NCI-H82 treated with DMSO at 0.1 percent for 48 hours (cell line): ENCODE measurements at regions not wholly inside any gene's neighbourhood (a gene's known extent, or its start where the extent isn't known, plus 50 kb on each side); places are given as distances from the start of the nearest gene placed in this dataset.
"Not testable (repeated sequence)": the region's sequence is repeated elsewhere in the genome, so short reads cannot be mapped to it uniquely, and the experiment has no call there.

ENCODE experiments used
- DNase-seq: peaks from one replicate; lab custom pipeline; 2025; ENCODE audit not compliant: unreplicated experiment; lab: John Stamatoyannopoulos, UW

- no peak for DNase-seq
Measured at GRCh38 chr5:162603443-162604070, 536.0 kb downstream of the GABRG2 start.

- DNase-seq = no peak
Measured at GRCh38 chr5:162607879-162608278, 540.3 kb downstream of the GABRG2 start.

- DNase-seq = not testable (repeated sequence)
Measured at GRCh38 chr5:162621726-162622263, 554.2 kb downstream of the GABRG2 start.

DNA sequence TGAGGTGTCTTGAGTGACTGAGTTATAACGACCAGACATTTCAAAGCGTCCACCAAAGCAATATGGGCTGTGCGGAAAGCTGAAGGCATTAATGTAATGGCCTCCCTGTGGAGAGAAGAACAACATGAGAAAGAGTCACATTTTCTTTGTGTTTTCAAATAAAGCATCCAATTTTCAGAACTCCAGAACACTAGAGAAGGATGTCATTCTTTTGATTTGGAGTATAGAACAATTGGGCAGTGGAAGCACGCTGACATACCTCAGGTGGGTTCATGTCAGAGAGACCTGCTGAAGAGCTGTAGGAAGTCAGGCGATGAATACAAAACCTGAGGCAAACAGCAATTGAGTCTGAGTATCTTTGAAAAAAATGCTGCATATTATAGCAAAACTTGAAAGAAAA lies 556.5 kb downstream of the GABRG2 start:
- DNase-seq = no peak

DNA sequence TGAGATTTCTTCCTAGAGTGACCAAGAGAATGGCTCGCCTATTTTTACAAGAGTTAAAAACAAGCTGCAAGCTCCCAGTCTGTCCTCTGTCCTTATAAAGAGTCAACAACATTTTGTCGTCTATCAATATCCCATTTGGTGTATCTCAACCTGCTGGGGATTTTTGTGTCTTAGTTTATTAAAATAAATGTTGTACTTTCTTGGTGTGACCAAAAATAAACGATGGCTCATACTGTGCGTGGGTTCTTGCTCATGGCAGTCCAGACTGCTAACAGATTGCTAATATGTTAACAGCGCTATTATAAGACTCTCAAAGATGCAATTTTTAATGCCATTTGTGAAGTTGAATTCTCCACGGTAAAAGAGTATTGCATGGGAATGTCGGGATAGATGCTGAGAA lies 569.9 kb downstream of the GABRG2 start:
- no peak for DNase-seq

GRCh38 chr5:162638849-162639248 lies 571.3 kb downstream of the GABRG2 start:
- DNase-seq = no peak

DNA sequence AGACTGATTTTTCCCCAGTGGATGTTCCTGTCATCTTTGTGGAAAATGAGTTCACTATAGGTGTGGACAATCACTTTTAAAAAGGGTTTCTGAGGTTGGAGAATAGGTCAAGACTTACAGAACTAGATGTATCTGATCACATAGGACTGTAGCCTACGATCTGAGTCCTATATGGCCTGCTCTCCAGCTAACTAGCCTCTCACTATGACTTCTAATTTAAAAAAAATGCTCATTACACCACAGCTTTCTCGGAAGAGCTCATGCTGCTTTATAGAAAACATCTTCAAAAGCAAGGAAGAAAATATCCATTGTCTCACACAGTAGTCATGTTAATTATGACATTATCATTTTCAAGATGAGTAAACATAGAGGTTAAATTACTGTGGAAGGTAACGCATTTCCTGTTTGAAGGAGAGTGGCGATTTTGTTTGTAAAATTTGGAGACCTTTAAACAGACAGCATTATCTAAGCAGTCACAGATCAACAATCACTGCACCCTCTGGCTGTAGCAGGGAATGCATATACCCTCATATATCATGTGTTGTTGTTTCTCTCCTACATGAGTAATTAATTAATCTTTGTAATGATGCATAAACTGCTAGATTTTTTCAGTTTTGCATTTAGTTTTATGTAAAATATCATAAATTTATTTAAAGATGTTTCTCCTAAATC lies 573.7 kb downstream of the GABRG2 start:
- DNase-seq = no peak

DNA sequence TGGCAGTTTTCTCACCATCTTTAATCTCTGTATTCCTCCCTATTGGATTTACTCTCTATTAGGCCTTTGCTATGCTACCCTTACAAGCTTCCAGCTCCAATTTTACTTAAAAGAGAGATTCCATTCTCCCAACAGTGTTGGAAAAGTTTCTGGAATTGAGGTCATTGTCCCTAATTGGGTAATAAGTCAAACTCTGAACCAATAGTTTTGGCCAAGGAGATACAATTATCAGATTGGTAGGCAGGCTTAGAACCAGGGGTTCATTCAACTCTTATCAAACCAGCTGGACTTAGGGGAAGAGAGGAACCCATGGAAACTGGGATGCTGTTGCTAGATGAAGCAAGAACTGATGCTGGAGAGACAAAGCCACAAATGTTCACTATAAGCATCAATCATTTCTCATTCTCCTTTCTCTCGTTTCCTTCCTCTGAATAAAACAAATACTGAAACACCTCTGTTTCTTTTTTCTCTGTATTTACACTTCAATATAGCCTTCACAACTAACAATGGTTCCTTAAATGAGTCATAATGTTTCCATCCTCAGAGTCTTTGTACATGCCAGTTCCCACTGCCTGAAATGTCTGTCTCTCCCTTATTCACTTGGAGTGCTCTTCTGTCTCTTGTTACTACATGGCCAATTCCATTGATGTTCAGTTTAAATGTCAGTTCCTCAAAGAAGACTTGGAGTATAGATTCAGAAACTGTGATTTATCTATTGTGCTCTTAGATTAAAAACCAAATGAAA lies 587.3 kb downstream of the GABRG2 start:
- no peak for DNase-seq

- DNase-seq = no peak
Measured at GRCh38 chr5:162657076-162657475, 589.5 kb downstream of the GABRG2 start.

DNA sequence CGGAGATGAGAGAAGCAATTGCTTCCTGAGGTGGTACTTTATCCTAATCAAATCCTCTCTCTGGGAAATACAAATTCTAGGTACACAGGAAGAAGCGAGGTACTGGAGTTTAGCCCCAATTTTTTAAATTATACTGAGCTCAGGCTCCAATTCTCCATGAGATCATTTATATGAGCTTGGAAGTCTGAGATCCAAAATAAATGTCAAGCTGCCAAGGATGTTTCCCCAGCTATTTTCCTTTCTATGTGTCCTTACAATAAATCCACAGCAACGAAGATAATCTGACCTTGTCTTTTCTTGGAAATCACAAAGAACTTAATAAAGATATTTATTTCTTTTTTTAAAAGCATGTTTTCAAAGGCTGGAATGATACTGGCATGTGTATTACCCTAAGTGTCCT lies 597.3 kb downstream of the GABRG2 start:
- no peak for DNase-seq

- no peak for DNase-seq
Measured at GRCh38 chr5:162668926-162669325, 601.4 kb downstream of the GABRG2 start.

- DNase-seq = no peak
Measured at GRCh38 chr5:162672061-162672460, 604.5 kb downstream of the GABRG2 start.

- DNase-seq = no peak
Measured at GRCh38 chr5:162683284-162683683, 615.7 kb downstream of the GABRG2 start.

GRCh38 chr5:162684145-162684544 lies 616.6 kb downstream of the GABRG2 start:
- DNase-seq = no peak

GRCh38 chr5:162685302-162685701 lies 617.7 kb downstream of the GABRG2 start:
- no peak for DNase-seq

DNA sequence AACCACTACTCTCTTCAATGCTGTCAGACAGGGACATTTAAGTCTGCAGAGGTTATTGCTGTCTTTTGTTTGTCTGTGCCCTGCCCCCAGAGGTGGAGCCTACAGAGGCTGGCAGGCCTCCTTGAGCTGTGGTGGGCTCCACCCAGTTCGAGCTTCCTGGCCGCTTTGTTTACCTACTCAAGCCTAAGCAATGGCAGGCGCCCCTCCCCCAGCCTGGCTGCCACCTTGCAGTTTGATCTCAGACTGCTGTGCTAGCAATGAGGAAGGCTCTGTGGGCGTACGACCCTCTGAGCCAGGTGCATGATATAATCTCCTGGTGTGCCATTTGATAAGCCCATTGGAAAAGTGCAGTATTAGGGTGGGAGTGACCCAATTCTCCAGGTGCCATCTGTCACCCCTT lies 628.7 kb downstream of the GABRG2 start:
- not testable (repeated sequence) for DNase-seq

- no peak for DNase-seq
Measured at GRCh38 chr5:162699361-162699760, 631.8 kb downstream of the GABRG2 start.

DNA sequence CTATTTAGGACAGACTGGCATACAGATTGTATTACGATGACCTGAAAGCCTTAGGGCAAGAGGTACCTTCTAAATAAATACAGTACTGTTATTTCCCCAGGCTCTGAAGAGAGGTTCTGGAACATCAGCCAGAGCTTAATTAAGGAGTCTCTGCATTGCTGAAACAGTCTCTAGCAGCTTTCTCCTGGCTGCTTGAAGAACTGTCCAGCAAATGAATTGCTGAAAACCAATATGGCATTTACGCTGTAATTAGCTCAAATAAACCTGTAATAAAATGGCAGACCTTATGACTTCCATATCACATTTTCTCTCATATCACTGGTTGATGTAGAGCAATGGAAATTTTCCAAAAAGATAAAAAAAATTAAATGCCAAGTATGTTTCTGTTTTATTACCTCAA lies 636.3 kb downstream of the GABRG2 start:
- no peak for DNase-seq

DNA sequence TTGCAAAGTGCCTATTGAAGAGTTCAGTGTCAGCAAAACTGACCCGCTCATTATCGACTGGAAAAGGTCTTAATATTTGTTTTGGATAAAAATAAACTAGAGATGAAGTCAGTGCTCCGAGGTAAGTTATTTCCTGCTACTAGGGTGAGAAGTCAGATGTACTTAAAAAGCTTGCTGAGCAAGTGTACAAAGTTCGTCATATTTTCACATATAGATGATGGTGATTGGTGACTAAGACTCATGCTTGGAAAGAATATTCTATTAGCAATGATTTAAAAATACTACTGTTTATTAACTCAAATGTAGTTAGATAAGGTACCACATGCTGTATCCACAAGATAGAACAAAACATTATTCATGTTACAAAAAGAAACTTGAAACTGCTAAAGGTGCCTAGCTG lies 643.7 kb downstream of the GABRG2 start:
- DNase-seq = no peak

GRCh38 chr5:162719720-162720119 lies 652.1 kb downstream of the GABRG2 start:
- DNase-seq = no peak

DNA sequence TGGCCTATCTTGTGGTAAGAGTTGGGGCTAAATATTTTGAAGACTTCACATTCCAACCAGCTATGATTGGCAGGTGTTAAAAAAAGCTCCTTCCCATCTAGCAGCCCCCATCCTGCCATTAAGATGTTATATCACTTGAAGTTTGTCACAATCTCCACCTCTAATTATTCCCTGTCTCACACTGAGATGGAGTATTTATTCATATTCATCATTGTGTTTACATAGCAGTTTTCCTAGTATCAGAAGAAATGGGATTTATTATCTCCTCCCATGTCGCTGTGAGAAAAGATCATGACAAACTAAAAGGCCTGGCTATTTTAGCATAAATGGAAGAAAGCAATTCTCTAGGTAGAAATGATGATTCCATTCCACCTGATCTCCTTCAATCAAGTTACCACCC lies 653.6 kb downstream of the GABRG2 start:
- DNase-seq = no peak

DNA sequence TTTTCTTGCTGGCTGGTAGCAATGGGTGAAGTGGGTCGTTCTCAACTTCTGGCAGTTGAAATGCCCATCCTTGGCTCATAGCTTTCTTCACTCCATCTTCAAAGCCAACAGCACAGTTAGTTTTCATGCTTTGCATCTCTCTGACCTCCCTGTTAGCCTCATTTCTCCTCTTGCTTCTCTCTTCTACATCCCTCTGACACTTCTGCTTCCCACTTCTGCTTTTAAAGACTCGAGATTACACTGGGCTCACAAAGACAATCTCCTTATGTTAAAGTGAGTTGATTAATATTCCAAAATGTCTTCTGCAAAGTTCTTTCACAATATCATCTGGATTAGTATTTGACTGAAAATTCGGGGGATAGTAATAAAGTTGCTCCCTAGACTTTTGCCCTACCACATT lies 684.8 kb upstream of the CCNG1 start:
- no peak for DNase-seq
